ENCODE measurements at regions not wholly inside any gene's neighbourhood (a gene's known extent, or its start where the extent isn't known, plus 50 kb on each side); places are given as distances from the start of the nearest gene placed in this dataset.

GRCh38 chr3:72370947-72371346 lies 477.3 kb downstream of the SHQ1 start:
- Histone ChIP-seq H3K79me2 (ENCODE audit: insufficient read depth, low read depth) (no peaks in the 10 kb centered on the region), H3K27me3 (ENCODE audit: insufficient read depth, low read depth) (no peaks in the 10 kb centered on the region), H2AFZ (ENCODE audit: low read depth) (no peak overlapping the region), H3K4me3 (IDR thresholded peaks at IDR 0.05; ENCODE audit: insufficient read depth, low read depth, low read length) (no peak overlapping the region), H3K36me3 (ENCODE audit: insufficient read depth) (no peaks in the 10 kb centered on the region), H3K27ac (no peak overlapping the region), H3K4me2 (no peak overlapping the region), H3K4me1 (ENCODE audit: low read depth, poor library complexity, severe bottlenecking) (no peaks in the 10 kb centered on the region), H4K20me1 (ENCODE audit: insufficient read depth) (no peaks in the 10 kb centered on the region), H3K9ac (no peak overlapping the region)
- TF ChIP-seq CTCF (conservative IDR thresholded peaks at IDR 0.05; ENCODE audit: low read depth, low read length) = no peak

GRCh38 chr3:72369681-72370080 lies 478.6 kb downstream of the SHQ1 start:
- H3K4me2 ChIP-seq = no peak overlapping the region
- no peak for TF ChIP-seq CTCF (conservative IDR thresholded peaks at IDR 0.05; ENCODE audit: low read depth, low read length)
- H4K20me1 ChIP-seq (ENCODE audit: insufficient read depth) = no peaks in the 10 kb centered on the region
- H3K79me2 ChIP-seq (ENCODE audit: insufficient read depth, low read depth) = no peaks in the 10 kb centered on the region
- H3K36me3 ChIP-seq (ENCODE audit: insufficient read depth) = no peaks in the 10 kb centered on the region
- H3K4me1 ChIP-seq (ENCODE audit: low read depth, poor library complexity, severe bottlenecking) = no peaks in the 10 kb centered on the region
- H3K9ac ChIP-seq = no peak overlapping the region
- no peak overlapping the region for H3K27ac ChIP-seq
- no peaks in the 10 kb centered on the region for H3K27me3 ChIP-seq (ENCODE audit: insufficient read depth, low read depth)
- H2AFZ ChIP-seq (ENCODE audit: low read depth) = no peak overlapping the region
- H3K4me3 ChIP-seq (IDR thresholded peaks at IDR 0.05; ENCODE audit: insufficient read depth, low read depth, low read length) = no peak overlapping the region

GRCh38 chr3:72368331-72368975 lies 479.8 kb downstream of the SHQ1 start:
- Histone ChIP-seq H3K27me3 (ENCODE audit: insufficient read depth, low read depth) (no peaks in the 10 kb centered on the region), H3K4me1 (ENCODE audit: low read depth, poor library complexity, severe bottlenecking) (no peaks in the 10 kb centered on the region), H3K4me3 (IDR thresholded peaks at IDR 0.05; ENCODE audit: insufficient read depth, low read depth, low read length) (no peak overlapping the region), H3K36me3 (ENCODE audit: insufficient read depth) (no peaks in the 10 kb centered on the region), H4K20me1 (ENCODE audit: insufficient read depth) (no peaks in the 10 kb centered on the region), H3K4me2 (no peak overlapping the region), H3K27ac (no peak overlapping the region), H3K9ac (no peak overlapping the region), H2AFZ (ENCODE audit: low read depth) (no peak overlapping the region), H3K79me2 (ENCODE audit: insufficient read depth, low read depth) (no peaks in the 10 kb centered on the region)
- TF ChIP-seq CTCF (conservative IDR thresholded peaks at IDR 0.05; ENCODE audit: low read depth, low read length) = no peak

GRCh38 chr3:72361990-72362389 lies 486.3 kb downstream of the SHQ1 start:
- Histone ChIP-seq H3K27me3 (ENCODE audit: insufficient read depth, low read depth) (no peaks in the 10 kb centered on the region), H4K20me1 (ENCODE audit: insufficient read depth) (no peaks in the 10 kb centered on the region)
- no peak for TF ChIP-seq CTCF (conservative IDR thresholded peaks at IDR 0.05; ENCODE audit: low read depth, low read length)

More at GRCh38 chr3:72361990-72362389, 486.3 kb downstream of the SHQ1 start:
- no peaks in the 10 kb centered on the region for H3K79me2 ChIP-seq (ENCODE audit: insufficient read depth, low read depth)
- H3K27ac ChIP-seq = no peak overlapping the region
- no peak overlapping the region for H3K4me2 ChIP-seq
- no peaks in the 10 kb centered on the region for H3K36me3 ChIP-seq (ENCODE audit: insufficient read depth)
- H3K9ac ChIP-seq = no peak overlapping the region
- no peak overlapping the region for H2AFZ ChIP-seq (ENCODE audit: low read depth)
- H3K4me3 ChIP-seq (IDR thresholded peaks at IDR 0.05; ENCODE audit: insufficient read depth, low read depth, low read length) = no peak overlapping the region
- H3K4me1 ChIP-seq (ENCODE audit: low read depth, poor library complexity, severe bottlenecking) = no peaks in the 10 kb centered on the region
